Muscle layer of duodenum (tissue), 2 donors: ENCODE measurements at regions not wholly inside any gene's neighbourhood (a gene's known extent, or its start where the extent isn't known, plus 50 kb on each side); places are given as distances from the start of the nearest gene placed in this dataset.

Experiments
- H3K27ac ChIP-seq: one replicate; pipeline ENCODE4 v1.7.0; 2013; ENCODE audit warnings: mild to moderate bottlenecking, low read length
- H3K27me3 ChIP-seq: one replicate; pipeline ENCODE4 v1.7.0; 2013; ENCODE audit warnings: low read depth, mild to moderate bottlenecking, control low read depth, low read length
- H3K36me3 ChIP-seq, 2 donors: one replicate each; pipeline ENCODE4 v1.7.0; 2013; ENCODE audit warnings: low read length in 2 of 2, control low read depth in 1 of 2, mild to moderate bottlenecking in 1 of 2; ENCODE audit not compliant: insufficient read depth in 2 of 2, control insufficient read depth in 1 of 2
- H3K4me1 ChIP-seq, 2 donors: one replicate each; pipeline ENCODE4 v1.7.0; 2013; ENCODE audit warnings: low read length in 2 of 2, mild to moderate bottlenecking in 2 of 2, control low read depth in 1 of 2, moderate library complexity in 1 of 2; ENCODE audit not compliant: insufficient read depth in 2 of 2, control insufficient read depth in 1 of 2
- H3K4me3 ChIP-seq, 2 donors: one replicate each; pipeline ENCODE4 v1.7.0; 2013; ENCODE audit warnings: low read length in 2 of 2, low read depth in 1 of 2, mild to moderate bottlenecking in 1 of 2
- H3K9me3 ChIP-seq, 2 donors: one replicate each; pipeline ENCODE4 v1.7.0; 2013; ENCODE audit warnings: low read length in 2 of 2, control low read depth in 1 of 2, mild to moderate bottlenecking in 1 of 2; ENCODE audit not compliant: control insufficient read depth in 1 of 2
- donor health status: healthy.

- Histone ChIP-seq H3K27me3 (no peaks in the 10 kb centered on the region), H3K36me3 (no peaks in the 10 kb centered on the region), H3K4me3 (no peak overlapping the region), H3K9me3 (no peaks in the 10 kb centered on the region), H3K27ac (no peak overlapping the region), H3K4me1 (no peaks in the 10 kb centered on the region)
Observed at GRCh38 chr2:222146488-222146887, 152.3 kb downstream of the PAX3 start.

GRCh38 chr2:222142027-222142426 is 156.8 kb downstream of the PAX3 start:
- Histone ChIP-seq H3K36me3 (no peaks in the 10 kb centered on the region), H3K27me3 (no peaks in the 10 kb centered on the region), H3K27ac (no peak overlapping the region), H3K9me3 (no peaks in the 10 kb centered on the region), H3K4me1 (no peaks in the 10 kb centered on the region), H3K4me3 (no peak overlapping the region)

- Histone ChIP-seq H3K4me3 (no peak overlapping the region), H3K36me3 (no peaks in the 10 kb centered on the region), H3K4me1 (no peaks in the 10 kb centered on the region), H3K9me3 (peaks cover 0 to 3% of the 10 kb centered on the region in 2 donors), H3K27ac (no peak overlapping the region), H3K27me3 (no peaks in the 10 kb centered on the region)
Observed at GRCh38 chr2:222136106-222136630, 162.6 kb downstream of the PAX3 start.

- Histone ChIP-seq H3K27ac (no peak overlapping the region), H3K9me3 (peaks cover 0 to 3% of the 10 kb centered on the region in 2 donors), H3K4me3 (no peak overlapping the region), H3K27me3 (no peaks in the 10 kb centered on the region), H3K4me1 (no peaks in the 10 kb centered on the region), H3K36me3 (no peaks in the 10 kb centered on the region)
Observed at GRCh38 chr2:222134654-222135053, 164.1 kb downstream of the PAX3 start.

- H3K36me3 ChIP-seq, result no peaks in the 10 kb centered on the region
- no peak overlapping the region for H3K27ac ChIP-seq
- H3K27me3 ChIP-seq, result no peaks in the 10 kb centered on the region
- no peaks in the 10 kb centered on the region for H3K4me1 ChIP-seq
- H3K9me3 ChIP-seq, result peaks cover 0 to 3% of the 10 kb centered on the region in 2 donors
- no peak overlapping the region for H3K4me3 ChIP-seq
Observed at GRCh38 chr2:222133897-222134296, 164.9 kb downstream of the PAX3 start.

- Histone ChIP-seq H3K4me1 (no peaks in the 10 kb centered on the region), H3K4me3 (no peak overlapping the region), H3K27ac (no peak overlapping the region), H3K9me3 (peaks cover 0 to 3% of the 10 kb centered on the region in 2 donors), H3K27me3 (no peaks in the 10 kb centered on the region), H3K36me3 (no peaks in the 10 kb centered on the region)
Observed at GRCh38 chr2:222130855-222131254, 167.9 kb downstream of the PAX3 start.

- Histone ChIP-seq H3K27me3 (no peaks in the 10 kb centered on the region), H3K36me3 (no peaks in the 10 kb centered on the region), H3K4me3 (no peak overlapping the region), H3K27ac (no peak overlapping the region), H3K9me3 (no peaks in the 10 kb centered on the region), H3K4me1 (no peaks in the 10 kb centered on the region)
Observed at GRCh38 chr2:222127660-222128059, 171.1 kb downstream of the PAX3 start.

GRCh38 chr2:222120933-222121332 is 177.9 kb downstream of the PAX3 start:
- Histone ChIP-seq H3K4me1 (no peaks in the 10 kb centered on the region), H3K9me3 (no peaks in the 10 kb centered on the region), H3K4me3 (no peak overlapping the region), H3K27me3 (no peaks in the 10 kb centered on the region), H3K36me3 (no peaks in the 10 kb centered on the region), H3K27ac (no peak overlapping the region)

- Histone ChIP-seq H3K9me3 (no peaks in the 10 kb centered on the region), H3K27ac (no peak overlapping the region), H3K27me3 (no peaks in the 10 kb centered on the region), H3K4me3 (no peak overlapping the region), H3K4me1 (no peaks in the 10 kb centered on the region), H3K36me3 (no peaks in the 10 kb centered on the region)
Observed at GRCh38 chr2:222115296-222115695, 183.5 kb downstream of the PAX3 start.

GRCh38 chr2:222108957-222109585 is 189.7 kb downstream of the PAX3 start:
- H3K27me3 ChIP-seq, result no peaks in the 10 kb centered on the region
- H3K27ac ChIP-seq, result no peak overlapping the region
- H3K9me3 ChIP-seq, result no peaks in the 10 kb centered on the region
- H3K36me3 ChIP-seq, result no peaks in the 10 kb centered on the region
- no peak overlapping the region for H3K4me3 ChIP-seq
- H3K4me1 ChIP-seq, result no peaks in the 10 kb centered on the region

GRCh38 chr2:222108497-222108896 is 190.3 kb downstream of the PAX3 start:
- Histone ChIP-seq H3K27ac (no peak overlapping the region), H3K4me1 (no peaks in the 10 kb centered on the region), H3K36me3 (no peaks in the 10 kb centered on the region), H3K9me3 (no peaks in the 10 kb centered on the region), H3K27me3 (no peaks in the 10 kb centered on the region), H3K4me3 (no peak overlapping the region)

- H3K9me3 ChIP-seq, result no peaks in the 10 kb centered on the region
- no peak overlapping the region for H3K27ac ChIP-seq
- H3K4me3 ChIP-seq, result no peak overlapping the region
- H3K27me3 ChIP-seq, result no peaks in the 10 kb centered on the region
- H3K36me3 ChIP-seq, result no peaks in the 10 kb centered on the region
- no peaks in the 10 kb centered on the region for H3K4me1 ChIP-seq
Observed at GRCh38 chr2:222105046-222105445, 193.8 kb downstream of the PAX3 start.
